CD14-positive monocyte (primary cell): ENCODE measurements at regions not wholly inside any gene's neighbourhood (a gene's known extent, or its start where the extent isn't known, plus 50 kb on each side); places are given as distances from the start of the nearest gene placed in this dataset.

Source experiments
- DNase-seq, 3 donors: peaks; one replicate each; pipeline ENCODE4 v3.0.0-alpha.2; 2011 to 2022
- H2AFZ ChIP-seq: 2 replicates; pipeline ENCODE4 v1.6.0; 2012; ENCODE audit warnings: mild to moderate bottlenecking, low read depth, low read length, inconsistent platforms; ENCODE audit not compliant: insufficient read depth, poor library complexity, severe bottlenecking
- H3K27ac ChIP-seq, 2 donors: 1 replicate in 1 of 2; 2 replicates in 1 of 2; pipeline ENCODE4 v1.5.1; 2012 to 2013; ENCODE audit warnings: low read length in 2 of 2, control low read depth in 1 of 2, inconsistent platforms in 1 of 2, low read depth in 1 of 2, mild to moderate bottlenecking in 1 of 2
- H3K27me3 ChIP-seq, 2 donors: one replicate each; pipeline versions ENCODE4 v1.6.0 to v1.6.1; 2011 to 2013; ENCODE audit warnings: low read length in 2 of 2; ENCODE audit not compliant: control insufficient read depth in 2 of 2, insufficient read depth in 2 of 2
- H3K36me3 ChIP-seq, 2 donors: replicated peaks in 1 of 2; 1 replicate in 1 of 2; 2 replicates in 1 of 2; pipeline versions ENCODE4 v1.5.1 to v1.6.1; 2012 to 2013; ENCODE audit warnings: low read length in 2 of 2, control low read depth in 1 of 2, inconsistent platforms in 1 of 2, mild to moderate bottlenecking in 1 of 2; ENCODE audit not compliant: insufficient read depth in 2 of 2, control insufficient read depth in 1 of 2
- H3K4me1 ChIP-seq, 2 donors: 1 replicate in 1 of 2; 2 replicates in 1 of 2; pipeline versions ENCODE4 v1.5.1 to v1.6.1; 2012 to 2013; ENCODE audit warnings: low read length in 2 of 2, control low read depth in 1 of 2, inconsistent platforms in 1 of 2, mild to moderate bottlenecking in 1 of 2, moderate library complexity in 1 of 2; ENCODE audit not compliant: insufficient read depth in 2 of 2, control insufficient read depth in 1 of 2
- H3K4me2 ChIP-seq: replicated peaks from 2 replicates; pipeline ENCODE3; 2012; ENCODE audit warnings: low read length, moderate library complexity, mild to moderate bottlenecking; ENCODE audit not compliant: poor library complexity, severe bottlenecking; ENCODE audit errors: extremely low read depth
- H3K4me3 ChIP-seq, 3 experiments: fragments of 200-600 bp in 1 of 3; sonication (generic) in 1 of 3; replicated peaks in 1 of 3; 1 replicate in 2 of 3; 2 replicates in 1 of 3; pipeline ENCODE4 v1.5.1; 2011 to 2013; ENCODE audit warnings: low read length in 3 of 3, mild to moderate bottlenecking in 3 of 3, control low read depth in 2 of 3, low read depth in 2 of 3, inconsistent platforms in 1 of 3, moderate library complexity in 1 of 3
- H3K79me2 ChIP-seq: 2 replicates; pipeline ENCODE4 v1.6.0; 2012; ENCODE audit warnings: mild to moderate bottlenecking, control low read depth, inconsistent platforms, low read length, moderate library complexity; ENCODE audit not compliant: insufficient read depth
- H3K9ac ChIP-seq: 2 replicates; pipeline ENCODE4 v1.6.0; 2017; ENCODE audit warnings: low read length, mild to moderate bottlenecking; ENCODE audit not compliant: insufficient read depth, poor library complexity, severe bottlenecking
- H3K9me3 ChIP-seq, 2 donors: replicated peaks in 1 of 2; 1 replicate in 1 of 2; 2 replicates in 1 of 2; pipeline versions ENCODE4 v1.5.1 to v1.6.1; 2012 to 2013; ENCODE audit warnings: low read length in 2 of 2, control low read depth in 1 of 2; ENCODE audit not compliant: control insufficient read depth in 1 of 2, insufficient read depth in 1 of 2
- H4K20me1 ChIP-seq: 2 replicates; pipeline ENCODE4 v1.6.0; 2012; ENCODE audit warnings: mild to moderate bottlenecking, low read length, control low read depth, moderate library complexity; ENCODE audit not compliant: insufficient read depth
- H3K27ac Mint-ChIP-seq, 7 donors: one replicate each; pipeline ENCODE4 v1.8.0; 2020; ENCODE audit warnings: mild to moderate bottlenecking in 7 of 7, mixed read lengths in 7 of 7, moderate library complexity in 6 of 7, inconsistent platforms in 2 of 7
- H3K27me3 Mint-ChIP-seq, 3 donors: one replicate each; pipeline ENCODE4 v1.8.0; 2021 to 2022; ENCODE audit warnings: low read depth in 3 of 3, mild to moderate bottlenecking in 3 of 3, mixed read lengths in 3 of 3, moderate library complexity in 3 of 3, inconsistent platforms in 1 of 3
- H3K36me3 Mint-ChIP-seq, 2 donors: one replicate each; pipeline ENCODE4 v1.8.0; 2020; ENCODE audit warnings: mixed read lengths in 2 of 2, inconsistent platforms in 1 of 2, mild to moderate bottlenecking in 1 of 2
- H3K4me1 Mint-ChIP-seq: one replicate; pipeline ENCODE4 v1.8.0; 2020; ENCODE audit warnings: mild to moderate bottlenecking, mixed read lengths
- H3K4me3 Mint-ChIP-seq, 2 donors: one replicate each; pipeline ENCODE4 v1.8.0; 2020; ENCODE audit warnings: mild to moderate bottlenecking in 2 of 2, mixed read lengths in 2 of 2, moderate library complexity in 1 of 2
- H3K9me3 Mint-ChIP-seq, 7 donors: one replicate each; pipeline ENCODE4 v1.8.0; 2020 to 2022; ENCODE audit warnings: mixed read lengths in 7 of 7, mild to moderate bottlenecking in 6 of 7, moderate library complexity in 6 of 7, inconsistent platforms in 2 of 7
- WGBS: methylation state at CpG from one replicate; pipeline ENCODE4 v1.1.5; 2013; ENCODE audit warnings: missing lambda C conversion rate; ENCODE audit not compliant: insufficient coverage; 5-methylcytosine and 5-hydroxymethylcytosine counted together
- intact Hi-C, 2 donors: fragments of 100-400 bp; cut with micrococcal nuclease; formaldehyde crosslinking; loops; one replicate each; pipeline versions ENCODE4 v1.15.0 to v1.15.1; 2023
- TF ChIP-seq, protein P1 (sequence below): fragments of 200-600 bp; IDR thresholded peaks from one replicate; pipeline ENCODE4 v1.8.0; 2022; ENCODE audit warnings: antibody characterized with exemption, mild to moderate bottlenecking

GRCh38 chr7:142615508-142615907, 133.8 kb upstream of the PRSS1 start:
- Histone ChIP-seq H4K20me1 (no peaks in the 10 kb centered on the region), H3K36me3 (no peaks in the 10 kb centered on the region), H3K27me3 (peaks cover 0 to 2% of the 10 kb centered on the region in 2 donors), H3K4me1 (no peaks in the 10 kb centered on the region), H3K9me3 (no peaks in the 10 kb centered on the region), H3K4me2 (no peak overlapping the region), H3K27ac (no peak overlapping the region), H2AFZ (no peak overlapping the region), H3K9ac (no peak overlapping the region), H3K79me2 (no peaks in the 10 kb centered on the region), H3K4me3 (no peak overlapping the region)
- peaks cover 0 to 3% (median 1%) of the 10 kb centered on the region in 3 donors for H3K27me3 Mint-ChIP-seq
- H3K4me1 Mint-ChIP-seq: no peaks in the 10 kb centered on the region
- no peak overlapping the region for H3K27ac Mint-ChIP-seq
- intact Hi-C loops: no loop called here
- H3K36me3 Mint-ChIP-seq: no peaks in the 10 kb centered on the region
- DNase-seq: no peak
- peaks cover 0 to 2% (median 0%) of the 10 kb centered on the region in 7 donors for H3K9me3 Mint-ChIP-seq
- H3K4me3 Mint-ChIP-seq: no peak overlapping the region
- WGBS: 65% methylated on average over 2 of the region's 5 CpGs
- TF ChIP-seq, protein P1, sequence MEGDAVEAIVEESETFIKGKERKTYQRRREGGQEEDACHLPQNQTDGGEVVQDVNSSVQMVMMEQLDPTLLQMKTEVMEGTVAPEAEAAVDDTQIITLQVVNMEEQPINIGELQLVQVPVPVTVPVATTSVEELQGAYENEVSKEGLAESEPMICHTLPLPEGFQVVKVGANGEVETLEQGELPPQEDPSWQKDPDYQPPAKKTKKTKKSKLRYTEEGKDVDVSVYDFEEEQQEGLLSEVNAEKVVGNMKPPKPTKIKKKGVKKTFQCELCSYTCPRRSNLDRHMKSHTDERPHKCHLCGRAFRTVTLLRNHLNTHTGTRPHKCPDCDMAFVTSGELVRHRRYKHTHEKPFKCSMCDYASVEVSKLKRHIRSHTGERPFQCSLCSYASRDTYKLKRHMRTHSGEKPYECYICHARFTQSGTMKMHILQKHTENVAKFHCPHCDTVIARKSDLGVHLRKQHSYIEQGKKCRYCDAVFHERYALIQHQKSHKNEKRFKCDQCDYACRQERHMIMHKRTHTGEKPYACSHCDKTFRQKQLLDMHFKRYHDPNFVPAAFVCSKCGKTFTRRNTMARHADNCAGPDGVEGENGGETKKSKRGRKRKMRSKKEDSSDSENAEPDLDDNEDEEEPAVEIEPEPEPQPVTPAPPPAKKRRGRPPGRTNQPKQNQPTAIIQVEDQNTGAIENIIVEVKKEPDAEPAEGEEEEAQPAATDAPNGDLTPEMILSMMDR: no peak

- H3K4me2 ChIP-seq: no peak overlapping the region
- no peak overlapping the region for H3K27ac ChIP-seq
- WGBS: 100% methylated on average over 2 of the region's 2 CpGs
- H3K4me1 ChIP-seq: no peaks in the 10 kb centered on the region
- DNase-seq: no peak
- H3K9me3 Mint-ChIP-seq: peaks cover 0 to 2% (median 0%) of the 10 kb centered on the region in 7 donors
- H3K27ac Mint-ChIP-seq: no peak overlapping the region
- no peaks in the 10 kb centered on the region for H3K9me3 ChIP-seq
- no peak overlapping the region for H3K9ac ChIP-seq
- no peak overlapping the region for H3K4me3 Mint-ChIP-seq
- no peaks in the 10 kb centered on the region for H4K20me1 ChIP-seq
- H3K27me3 Mint-ChIP-seq: peaks cover 0 to 3% (median 1%) of the 10 kb centered on the region in 3 donors
- H3K36me3 ChIP-seq: no peaks in the 10 kb centered on the region
- no peak overlapping the region for H3K4me3 ChIP-seq
- peaks cover 0 to 2% of the 10 kb centered on the region in 2 donors for H3K27me3 ChIP-seq
- intact Hi-C loops: no loop called here
- H3K4me1 Mint-ChIP-seq: no peaks in the 10 kb centered on the region
- H3K36me3 Mint-ChIP-seq: no peaks in the 10 kb centered on the region
- no peaks in the 10 kb centered on the region for H3K79me2 ChIP-seq
- H2AFZ ChIP-seq: no peak overlapping the region
- TF ChIP-seq, protein P1: no peak
Measured at GRCh38 chr7:142614116-142614515, 135.2 kb upstream of the PRSS1 start.
